HL-60 (cell line): ENCODE measurements at regions not wholly inside any gene's neighbourhood (a gene's known extent, or its start where the extent isn't known, plus 50 kb on each side); places are given as distances from the start of the nearest gene placed in this dataset.

ENCODE experiments used
- SPI1 ChIP-seq: IDR thresholded peaks from 2 replicates; pipeline ENCODE4 v1.6.1; 2012; ENCODE audit warnings: low read depth, mild to moderate bottlenecking, borderline replicate concordance
- TF ChIP-seq, protein P1 (sequence below): IDR thresholded peaks from one replicate; pipeline ENCODE4 v1.5.1; 2011; ENCODE audit warnings: low read length, control low read depth, inconsistent platforms; ENCODE audit not compliant: insufficient read depth
- TF ChIP-seq, protein P2 (sequence below): IDR thresholded peaks from 2 replicates; pipeline ENCODE4 v1.6.1; 2012; ENCODE audit warnings: low read depth; ENCODE audit not compliant: insufficient replicate concordance

DNA sequence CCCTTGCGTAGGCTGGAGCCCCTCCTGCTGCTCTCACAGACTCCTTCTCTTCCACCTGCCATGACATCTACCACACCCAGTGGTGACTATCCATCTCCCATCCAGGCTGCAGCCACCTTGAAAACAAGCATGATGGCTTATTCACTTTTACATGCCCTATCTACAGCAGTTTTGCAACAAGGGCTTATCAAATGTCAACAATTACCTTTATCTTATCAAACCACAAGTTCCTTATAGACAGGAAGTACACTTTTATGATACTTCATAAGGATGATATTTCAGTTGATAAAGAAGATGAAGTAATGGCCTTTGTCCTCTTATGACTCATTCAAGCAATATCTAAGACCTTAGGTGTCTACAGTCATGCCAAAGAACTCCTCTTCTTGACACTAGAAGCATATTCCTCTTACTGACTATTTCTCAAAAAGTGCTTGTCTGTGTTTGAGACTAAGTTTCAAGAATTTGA, 125.3 kb upstream of the SPRED1 start:
- TF ChIP-seq, protein P1, sequence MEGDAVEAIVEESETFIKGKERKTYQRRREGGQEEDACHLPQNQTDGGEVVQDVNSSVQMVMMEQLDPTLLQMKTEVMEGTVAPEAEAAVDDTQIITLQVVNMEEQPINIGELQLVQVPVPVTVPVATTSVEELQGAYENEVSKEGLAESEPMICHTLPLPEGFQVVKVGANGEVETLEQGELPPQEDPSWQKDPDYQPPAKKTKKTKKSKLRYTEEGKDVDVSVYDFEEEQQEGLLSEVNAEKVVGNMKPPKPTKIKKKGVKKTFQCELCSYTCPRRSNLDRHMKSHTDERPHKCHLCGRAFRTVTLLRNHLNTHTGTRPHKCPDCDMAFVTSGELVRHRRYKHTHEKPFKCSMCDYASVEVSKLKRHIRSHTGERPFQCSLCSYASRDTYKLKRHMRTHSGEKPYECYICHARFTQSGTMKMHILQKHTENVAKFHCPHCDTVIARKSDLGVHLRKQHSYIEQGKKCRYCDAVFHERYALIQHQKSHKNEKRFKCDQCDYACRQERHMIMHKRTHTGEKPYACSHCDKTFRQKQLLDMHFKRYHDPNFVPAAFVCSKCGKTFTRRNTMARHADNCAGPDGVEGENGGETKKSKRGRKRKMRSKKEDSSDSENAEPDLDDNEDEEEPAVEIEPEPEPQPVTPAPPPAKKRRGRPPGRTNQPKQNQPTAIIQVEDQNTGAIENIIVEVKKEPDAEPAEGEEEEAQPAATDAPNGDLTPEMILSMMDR: no peak
- no peak for TF ChIP-seq SPI1
- TF ChIP-seq, protein P2, sequence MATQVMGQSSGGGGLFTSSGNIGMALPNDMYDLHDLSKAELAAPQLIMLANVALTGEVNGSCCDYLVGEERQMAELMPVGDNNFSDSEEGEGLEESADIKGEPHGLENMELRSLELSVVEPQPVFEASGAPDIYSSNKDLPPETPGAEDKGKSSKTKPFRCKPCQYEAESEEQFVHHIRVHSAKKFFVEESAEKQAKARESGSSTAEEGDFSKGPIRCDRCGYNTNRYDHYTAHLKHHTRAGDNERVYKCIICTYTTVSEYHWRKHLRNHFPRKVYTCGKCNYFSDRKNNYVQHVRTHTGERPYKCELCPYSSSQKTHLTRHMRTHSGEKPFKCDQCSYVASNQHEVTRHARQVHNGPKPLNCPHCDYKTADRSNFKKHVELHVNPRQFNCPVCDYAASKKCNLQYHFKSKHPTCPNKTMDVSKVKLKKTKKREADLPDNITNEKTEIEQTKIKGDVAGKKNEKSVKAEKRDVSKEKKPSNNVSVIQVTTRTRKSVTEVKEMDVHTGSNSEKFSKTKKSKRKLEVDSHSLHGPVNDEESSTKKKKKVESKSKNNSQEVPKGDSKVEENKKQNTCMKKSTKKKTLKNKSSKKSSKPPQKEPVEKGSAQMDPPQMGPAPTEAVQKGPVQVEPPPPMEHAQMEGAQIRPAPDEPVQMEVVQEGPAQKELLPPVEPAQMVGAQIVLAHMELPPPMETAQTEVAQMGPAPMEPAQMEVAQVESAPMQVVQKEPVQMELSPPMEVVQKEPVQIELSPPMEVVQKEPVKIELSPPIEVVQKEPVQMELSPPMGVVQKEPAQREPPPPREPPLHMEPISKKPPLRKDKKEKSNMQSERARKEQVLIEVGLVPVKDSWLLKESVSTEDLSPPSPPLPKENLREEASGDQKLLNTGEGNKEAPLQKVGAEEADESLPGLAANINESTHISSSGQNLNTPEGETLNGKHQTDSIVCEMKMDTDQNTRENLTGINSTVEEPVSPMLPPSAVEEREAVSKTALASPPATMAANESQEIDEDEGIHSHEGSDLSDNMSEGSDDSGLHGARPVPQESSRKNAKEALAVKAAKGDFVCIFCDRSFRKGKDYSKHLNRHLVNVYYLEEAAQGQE: no peak
